SK-N-SH treated with all-trans-retinoic acid at 6 μM for 48 hours (cell line): ENCODE measurements at regions not wholly inside any gene's neighbourhood (a gene's known extent, or its start where the extent isn't known, plus 50 kb on each side); places are given as distances from the start of the nearest gene placed in this dataset.

Source experiments
- ESRRG ChIP-seq: fragments of 250-450 bp; sonication (Bioruptor Pico); IDR thresholded peaks from 2 replicates; pipeline ENCODE4 v1.6.1; 2021; ENCODE audit warnings: mild to moderate bottlenecking
- TSHZ2 ChIP-seq: fragments of 250-450 bp; sonication (Bioruptor Pico); IDR thresholded peaks from 2 replicates; pipeline ENCODE4 v1.5.0; 2020; ENCODE audit warnings: mild to moderate bottlenecking, moderate library complexity
- ZNF565 ChIP-seq: fragments of 450-650 bp; formaldehyde crosslinking; conservative IDR thresholded peaks from 2 replicates; pipeline ENCODE4 v1.5.0; 2020; ENCODE audit warnings: low read depth, mild to moderate bottlenecking, moderate library complexity
- ZNF70 ChIP-seq: fragments of 450-650 bp; formaldehyde crosslinking; IDR thresholded peaks from 2 replicates; pipeline ENCODE4 v1.5.0; 2020; ENCODE audit warnings: mild to moderate bottlenecking, moderate library complexity

- no peak for TF ChIP-seq ESRRG
- TF ChIP-seq TSHZ2 (CRISPR knock-in tag) = no peak
- TF ChIP-seq ZNF70 (CRISPR knock-in tag) = no peak
- no peak for TF ChIP-seq ZNF565
These were observed 280.0 kb upstream of the MAP3K1 start for GRCh38 chr5:56535347-56535746.
